IPS DF 4.7 (cell line): ENCODE measurements at regions not wholly inside any gene's neighbourhood (a gene's known extent, or its start where the extent isn't known, plus 50 kb on each side); places are given as distances from the start of the nearest gene placed in this dataset.
"Not testable (repeated sequence)": the region's sequence is repeated elsewhere in the genome, so short reads cannot be mapped to it uniquely, and the experiment has no call there.

Experiments
- DNase-seq: peaks from one replicate; pipeline ENCODE4 v3.0.0-alpha.2; 2013; ENCODE audit warnings: low spot score; ENCODE audit errors: extremely low read depth

- DNase-seq: no peak
These were observed 158.8 kb downstream of the PHLDA1 start for GRCh38 chr12:75872762-75873161.

DNA sequence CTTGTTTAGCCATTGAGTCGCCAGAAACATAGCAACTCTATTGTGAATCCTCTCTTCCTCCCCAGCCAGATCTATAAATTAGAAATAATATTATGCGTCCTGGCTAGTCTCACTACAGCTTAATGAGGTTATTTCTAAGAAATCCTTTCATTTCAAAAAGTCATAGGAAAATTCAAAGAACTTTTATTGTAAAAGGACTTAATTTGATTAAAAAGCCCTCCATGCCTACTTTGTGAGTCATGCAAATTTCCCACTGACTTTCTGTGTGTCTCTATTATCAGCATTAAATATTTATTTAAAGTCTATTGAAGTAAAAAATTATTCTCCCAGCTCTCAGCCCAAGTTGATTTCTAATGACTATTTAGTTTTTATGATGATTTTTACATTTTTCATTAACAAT is 160.7 kb downstream of the PHLDA1 start:
- no peak for DNase-seq

DNA sequence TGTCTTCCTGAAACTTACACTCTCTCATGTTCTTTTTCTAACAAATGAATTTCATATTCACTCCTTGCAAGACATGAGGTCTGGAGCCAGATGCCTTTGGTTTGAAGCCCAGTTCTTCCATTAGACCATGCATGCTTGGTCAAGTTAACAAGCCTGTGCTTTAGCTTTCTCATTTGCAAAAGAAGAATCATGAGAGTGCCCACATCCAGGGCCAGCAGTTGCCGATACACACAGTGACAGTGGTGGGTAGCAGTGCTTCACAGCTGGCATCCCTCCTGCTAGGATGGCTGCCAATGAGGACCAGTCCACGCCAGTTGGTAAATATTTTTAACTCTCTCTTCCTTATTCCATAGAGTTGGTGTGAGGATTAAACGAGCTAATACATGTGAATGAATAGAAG is 163.1 kb downstream of the PHLDA1 start:
- no peak for DNase-seq

- DNase-seq: no peak
These were observed 166.3 kb downstream of the PHLDA1 start for GRCh38 chr12:75865315-75865714.

- DNase-seq: no peak
These were observed 167.4 kb downstream of the PHLDA1 start for GRCh38 chr12:75864161-75864560.

DNA sequence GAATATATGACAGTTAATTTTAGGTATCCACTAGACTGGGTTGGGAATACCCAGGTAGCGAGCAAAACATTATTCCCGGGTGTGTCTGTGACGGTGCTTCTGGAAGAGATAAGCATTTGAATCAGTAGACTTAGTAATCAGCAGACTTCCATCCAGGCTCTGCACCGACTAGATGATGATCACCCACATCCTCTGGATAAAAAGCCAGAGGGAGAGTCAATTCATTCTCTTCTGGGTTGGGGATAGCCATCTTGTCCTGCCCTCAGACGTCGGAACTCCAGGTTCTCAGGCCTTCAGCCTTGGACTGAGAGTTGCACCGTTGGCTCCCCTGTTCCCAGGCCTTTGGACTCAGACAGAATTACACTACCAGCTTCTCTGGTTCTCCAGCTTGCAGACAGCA is 168.0 kb downstream of the PHLDA1 start:
- DNase-seq: no peak

DNA sequence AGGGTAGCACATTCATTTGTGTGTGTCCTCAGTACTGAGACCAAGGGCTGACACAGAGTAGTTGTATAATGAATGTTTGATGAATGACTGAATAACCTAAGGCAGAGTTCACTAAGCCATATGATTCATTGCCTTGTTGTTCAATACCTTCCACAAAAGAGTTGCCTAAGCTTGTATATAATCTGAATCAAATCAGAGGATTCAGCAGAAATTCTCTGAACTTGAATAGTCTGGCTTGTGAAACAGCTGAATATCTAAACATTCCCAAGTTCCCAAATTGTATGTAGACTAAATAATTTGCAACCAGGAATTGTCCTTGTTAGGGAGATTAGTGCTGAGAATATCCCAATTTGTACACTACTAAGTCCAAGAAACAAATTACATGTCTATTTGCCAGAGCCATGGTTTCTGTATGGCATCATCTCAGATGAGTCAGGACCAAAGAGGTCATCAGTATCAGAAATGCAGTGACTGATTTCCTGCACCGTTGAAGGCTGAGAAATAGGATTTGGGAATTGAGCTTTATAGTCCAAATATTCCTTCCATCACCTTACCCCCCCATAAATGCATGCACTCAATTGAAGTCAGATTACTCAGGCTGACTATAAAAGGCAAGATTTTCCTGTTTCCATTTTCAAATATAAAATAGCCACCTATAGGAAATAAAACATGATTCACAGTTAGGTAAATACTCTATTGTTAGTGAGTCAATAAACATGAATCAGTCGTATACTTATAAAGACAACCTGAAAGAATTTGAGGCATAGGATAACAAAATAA is 168.7 kb downstream of the PHLDA1 start:
- no peak for DNase-seq

DNA sequence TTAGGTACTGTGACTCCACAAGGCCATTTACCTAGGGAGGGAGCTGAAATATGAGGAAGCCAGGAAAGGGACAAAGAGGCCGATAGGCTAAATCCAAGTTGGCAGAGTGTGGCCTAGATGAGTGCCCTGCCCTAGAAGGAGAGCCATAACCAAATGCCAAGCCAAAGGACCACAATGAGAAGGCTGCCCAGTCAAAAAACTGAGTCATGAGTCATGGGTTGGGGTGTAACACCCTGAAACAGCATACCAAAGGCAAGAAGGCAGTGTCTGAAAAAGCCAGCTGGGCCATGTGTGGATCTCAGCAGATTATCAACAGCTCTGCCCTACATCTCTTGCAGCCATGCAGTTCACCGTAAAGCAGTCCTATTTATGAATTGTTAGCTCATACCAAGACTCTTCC is 171.7 kb downstream of the PHLDA1 start:
- no peak for DNase-seq

GRCh38 chr12:75856235-75856634 is 175.3 kb downstream of the PHLDA1 start:
- no peak for DNase-seq

DNA sequence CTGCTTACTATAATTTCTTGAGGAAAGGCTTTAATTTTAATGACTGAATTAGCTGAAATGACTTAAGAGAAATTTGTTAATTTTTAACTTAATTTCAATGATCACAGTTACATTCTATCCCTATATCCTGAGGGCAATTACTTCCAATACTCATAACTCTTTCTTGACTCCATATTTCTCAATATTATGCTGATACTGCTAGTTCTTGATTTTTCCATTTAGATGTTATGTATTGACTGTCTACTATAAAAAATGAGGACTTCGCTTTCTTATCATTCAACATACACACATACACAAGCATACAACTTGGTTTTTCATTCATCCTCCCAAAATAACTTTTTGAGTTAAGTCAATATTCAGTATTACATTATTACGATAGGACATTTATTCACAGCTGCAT is 176.2 kb downstream of the PHLDA1 start:
- DNase-seq: no peak

GRCh38 chr12:75854681-75855309 is 176.8 kb downstream of the PHLDA1 start:
- DNase-seq: no peak

DNA sequence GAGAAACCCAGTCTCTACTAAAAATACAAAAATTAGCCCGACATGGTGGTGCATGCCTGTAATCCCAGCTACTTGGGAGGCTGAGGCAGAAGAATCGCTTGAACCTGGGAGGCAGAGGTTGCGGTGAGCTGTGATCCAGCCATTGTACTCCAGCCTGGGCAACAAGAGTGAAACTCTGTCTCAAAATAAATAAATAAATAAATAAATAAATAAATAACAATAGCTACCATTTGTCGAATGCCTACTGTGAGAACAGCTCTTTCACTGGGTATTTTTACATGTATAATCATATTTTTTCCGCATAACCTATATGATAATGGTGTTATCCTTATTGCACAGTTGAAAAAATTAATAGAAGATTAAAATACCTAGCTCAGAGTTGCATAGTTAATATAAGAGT is 177.4 kb downstream of the PHLDA1 start:
- DNase-seq: not testable (repeated sequence)

DNA sequence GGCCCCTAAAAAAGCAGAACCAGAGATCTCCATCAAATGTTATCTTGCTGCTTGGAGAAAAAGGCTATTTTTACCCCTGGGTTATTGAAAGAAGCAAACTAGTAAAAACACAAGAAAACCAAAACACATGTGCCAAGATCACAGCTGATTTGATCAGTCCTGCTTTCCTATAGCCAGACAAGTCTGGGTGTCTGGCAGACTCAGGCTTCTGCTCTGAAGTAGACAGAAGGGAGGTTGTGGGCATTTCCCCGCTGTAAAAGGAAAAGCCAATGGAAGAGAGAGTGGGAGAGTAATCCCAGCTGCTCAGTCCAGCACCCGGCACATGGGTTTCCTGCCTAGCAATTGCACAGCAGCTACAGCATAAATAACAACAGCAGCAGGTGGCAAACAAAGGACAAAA is 177.9 kb downstream of the PHLDA1 start:
- DNase-seq: no peak

DNA sequence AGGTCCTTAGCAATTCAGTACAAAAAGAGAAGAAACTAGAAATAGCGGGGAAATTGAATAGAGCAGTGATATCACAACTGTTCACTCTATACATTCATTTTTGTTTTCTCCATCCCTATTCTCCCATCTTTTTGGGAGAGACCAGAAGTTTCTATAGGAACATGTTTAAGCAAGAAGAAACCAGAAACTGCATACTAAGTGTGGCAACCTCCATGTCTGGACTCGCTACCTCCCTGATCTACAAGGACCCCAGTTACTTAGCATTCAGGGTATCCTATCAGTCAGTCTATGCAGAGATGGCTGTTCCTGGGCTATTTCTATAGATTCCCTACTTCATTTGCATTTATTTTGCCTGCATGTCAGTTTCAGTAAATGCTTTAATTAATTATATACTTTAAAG is 178.6 kb downstream of the PHLDA1 start:
- DNase-seq: no peak

GRCh38 chr12:75852143-75852542 is 179.4 kb downstream of the PHLDA1 start:
- DNase-seq: no peak

- no peak for DNase-seq
These were observed 180.7 kb downstream of the PHLDA1 start for GRCh38 chr12:75850721-75851462.

DNA sequence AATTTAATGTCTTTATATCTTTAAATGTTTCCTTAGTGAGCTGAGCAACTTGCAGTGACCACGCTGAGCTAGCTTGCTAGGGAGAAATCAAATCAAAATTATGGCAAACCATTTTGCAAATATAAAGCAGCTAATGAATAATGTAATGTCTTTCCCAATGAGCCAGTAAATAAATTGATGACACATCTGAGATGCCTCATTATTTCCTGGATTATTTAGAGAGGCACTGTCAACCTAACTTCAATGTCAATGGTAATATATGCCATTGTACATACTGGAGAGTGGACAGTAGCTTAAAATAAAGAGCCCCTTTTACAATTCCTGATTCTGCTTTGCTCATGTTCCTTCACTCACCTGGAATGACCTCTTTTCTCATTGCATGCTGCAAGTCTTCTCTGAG is 182.6 kb downstream of the PHLDA1 start:
- DNase-seq: no peak

DNA sequence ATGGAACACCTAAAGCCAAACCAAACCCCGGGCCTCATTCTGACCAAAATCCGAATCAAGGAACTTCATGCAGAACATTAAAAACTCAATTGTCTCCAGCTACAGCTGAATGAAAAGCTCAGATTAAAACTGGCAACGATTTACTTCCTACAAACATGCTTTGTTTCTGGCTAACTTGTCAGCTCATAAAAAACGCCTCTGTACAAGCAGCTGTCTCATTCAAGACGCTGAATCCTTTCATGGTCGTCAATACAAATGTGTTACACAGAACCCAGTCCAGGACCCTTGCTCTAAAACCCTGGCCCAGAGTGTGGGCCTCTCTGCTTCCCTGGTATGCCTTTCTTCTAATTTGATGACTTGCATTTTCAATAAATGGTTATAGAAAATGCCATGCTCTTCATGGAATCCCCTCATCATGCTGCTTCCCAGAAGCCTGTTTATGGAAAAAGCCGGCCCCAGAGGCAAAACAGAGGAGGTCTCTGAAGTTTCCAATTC is 183.1 kb downstream of the PHLDA1 start:
- no peak for DNase-seq

GRCh38 chr12:75846102-75846501 is 185.5 kb downstream of the PHLDA1 start:
- DNase-seq: no peak

- DNase-seq: no peak
These were observed 186.6 kb downstream of the PHLDA1 start for GRCh38 chr12:75844985-75845384.

- DNase-seq: no peak
These were observed 187.4 kb downstream of the PHLDA1 start for GRCh38 chr12:75844049-75844770.

DNA sequence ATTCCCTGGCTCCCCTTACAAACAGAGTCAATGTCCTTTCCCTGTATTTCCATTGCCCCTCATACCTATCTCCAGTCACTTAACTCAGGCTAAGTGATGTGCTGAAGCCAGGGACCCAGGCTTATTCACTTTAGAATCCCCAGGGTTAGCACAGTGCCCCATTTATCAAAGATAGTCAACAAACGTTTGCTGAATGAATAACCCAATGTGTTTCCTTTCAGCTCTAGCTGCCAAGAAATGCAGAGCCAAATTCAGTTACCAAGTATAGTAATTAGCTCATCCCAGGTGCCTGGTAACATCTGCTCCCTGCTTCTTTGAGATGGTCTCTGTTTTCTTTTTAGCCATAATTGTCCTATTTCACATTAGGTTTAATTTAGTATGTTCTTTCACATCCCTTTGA is 189.5 kb downstream of the PHLDA1 start:
- no peak for DNase-seq
